ENCODE measurements at regions not wholly inside any gene's neighbourhood (a gene's known extent, or its start where the extent isn't known, plus 50 kb on each side); places are given as distances from the start of the nearest gene placed in this dataset.

- TF ChIP-seq, protein P1, sequence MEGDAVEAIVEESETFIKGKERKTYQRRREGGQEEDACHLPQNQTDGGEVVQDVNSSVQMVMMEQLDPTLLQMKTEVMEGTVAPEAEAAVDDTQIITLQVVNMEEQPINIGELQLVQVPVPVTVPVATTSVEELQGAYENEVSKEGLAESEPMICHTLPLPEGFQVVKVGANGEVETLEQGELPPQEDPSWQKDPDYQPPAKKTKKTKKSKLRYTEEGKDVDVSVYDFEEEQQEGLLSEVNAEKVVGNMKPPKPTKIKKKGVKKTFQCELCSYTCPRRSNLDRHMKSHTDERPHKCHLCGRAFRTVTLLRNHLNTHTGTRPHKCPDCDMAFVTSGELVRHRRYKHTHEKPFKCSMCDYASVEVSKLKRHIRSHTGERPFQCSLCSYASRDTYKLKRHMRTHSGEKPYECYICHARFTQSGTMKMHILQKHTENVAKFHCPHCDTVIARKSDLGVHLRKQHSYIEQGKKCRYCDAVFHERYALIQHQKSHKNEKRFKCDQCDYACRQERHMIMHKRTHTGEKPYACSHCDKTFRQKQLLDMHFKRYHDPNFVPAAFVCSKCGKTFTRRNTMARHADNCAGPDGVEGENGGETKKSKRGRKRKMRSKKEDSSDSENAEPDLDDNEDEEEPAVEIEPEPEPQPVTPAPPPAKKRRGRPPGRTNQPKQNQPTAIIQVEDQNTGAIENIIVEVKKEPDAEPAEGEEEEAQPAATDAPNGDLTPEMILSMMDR (IDR thresholded peaks at IDR 0.05; ENCODE audit: insufficient read depth, low read length, poor library complexity, severe bottlenecking): no peak
- TF ChIP-seq EZH2phosphoT487 (conservative IDR thresholded peaks at IDR 0.05; ENCODE audit: low read length): no peak
These were observed 138.8 kb upstream of the BANK1 start for GRCh38 chr4:101651778-101652177.
